Fibroblast of skin of right biceps (primary cell): ENCODE measurements at regions not wholly inside any gene's neighbourhood (a gene's known extent, or its start where the extent isn't known, plus 50 kb on each side); places are given as distances from the start of the nearest gene placed in this dataset.

Source experiments
- DNase-seq: peaks from one replicate; pipeline ENCODE4 v3.0.0-alpha.2; 2013

DNA sequence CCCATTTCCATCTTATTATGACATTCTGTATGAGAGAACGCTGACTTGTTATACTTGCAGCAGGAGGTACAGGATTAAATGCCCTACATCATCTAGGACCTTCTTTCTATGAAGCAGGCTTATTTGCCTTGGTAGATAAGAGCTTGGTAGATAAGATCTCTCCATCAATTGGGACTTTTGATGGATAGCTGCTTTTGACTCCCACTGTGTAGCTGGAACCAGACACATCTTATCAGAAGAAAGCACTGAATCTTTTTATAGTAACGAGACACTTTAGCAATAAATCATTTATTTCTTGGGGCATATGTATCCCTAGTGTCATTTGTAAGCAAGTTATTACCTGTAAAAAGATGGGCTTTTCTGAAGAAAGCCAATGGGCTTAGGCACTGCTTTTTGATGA lies 613.9 kb downstream of the TECRL start:
- no peak for DNase-seq

DNA sequence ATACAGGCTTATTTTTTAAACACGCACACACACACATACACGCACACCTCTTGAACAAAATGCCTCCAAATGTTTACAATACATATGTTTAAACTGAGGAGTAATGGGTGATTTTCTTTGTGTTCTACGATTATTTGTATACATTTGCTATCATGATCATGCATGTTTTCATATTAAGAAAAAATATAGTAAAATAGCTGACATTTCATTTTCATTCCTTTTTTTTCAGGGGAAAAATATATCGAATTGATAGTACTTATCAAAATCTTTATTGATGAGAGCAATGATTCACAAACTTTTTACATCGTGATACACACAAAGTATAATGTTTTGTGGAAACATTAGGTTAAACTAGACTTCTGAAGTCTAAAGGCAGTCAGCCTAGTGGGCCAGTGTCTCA lies 618.9 kb downstream of the TECRL start:
- no peak for DNase-seq

DNA sequence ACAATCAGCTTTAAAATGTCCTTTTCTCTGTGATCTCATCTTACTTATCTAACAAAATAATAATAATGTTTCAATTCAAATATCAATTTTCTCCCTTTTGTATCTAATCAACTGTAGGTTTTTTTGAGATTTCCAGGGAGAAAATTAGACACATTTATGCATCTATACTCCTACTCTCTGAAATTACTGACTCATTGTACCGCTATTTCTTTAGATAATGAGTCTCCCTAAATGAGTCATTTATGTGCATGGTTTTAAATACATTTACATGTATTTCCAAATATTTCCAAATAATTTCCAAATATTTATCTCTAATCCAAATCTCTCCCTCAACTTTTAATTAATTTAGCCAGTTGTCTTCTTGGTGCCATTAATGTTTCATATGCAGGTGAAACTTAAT lies 621.0 kb downstream of the TECRL start:
- DNase-seq = no peak

DNA sequence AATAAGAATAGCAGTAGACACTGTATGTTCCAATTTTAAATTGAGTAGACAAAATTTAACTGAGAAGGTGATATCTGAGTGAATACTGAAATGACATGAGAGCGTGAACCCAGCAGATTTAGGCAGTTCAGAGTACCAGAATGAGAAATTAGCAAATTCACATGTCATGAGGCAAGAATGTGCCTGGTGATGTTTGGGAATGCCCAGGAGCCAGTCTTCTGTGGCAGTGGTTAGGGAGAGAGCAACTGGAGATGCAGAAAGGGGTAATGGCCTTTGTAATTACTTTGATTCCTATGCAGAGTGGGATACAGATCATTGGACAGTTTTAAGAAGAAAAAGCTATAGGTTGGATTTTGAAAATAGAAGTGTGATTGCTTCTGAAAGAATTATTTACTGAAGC lies 621.9 kb downstream of the TECRL start:
- DNase-seq = no peak

DNA sequence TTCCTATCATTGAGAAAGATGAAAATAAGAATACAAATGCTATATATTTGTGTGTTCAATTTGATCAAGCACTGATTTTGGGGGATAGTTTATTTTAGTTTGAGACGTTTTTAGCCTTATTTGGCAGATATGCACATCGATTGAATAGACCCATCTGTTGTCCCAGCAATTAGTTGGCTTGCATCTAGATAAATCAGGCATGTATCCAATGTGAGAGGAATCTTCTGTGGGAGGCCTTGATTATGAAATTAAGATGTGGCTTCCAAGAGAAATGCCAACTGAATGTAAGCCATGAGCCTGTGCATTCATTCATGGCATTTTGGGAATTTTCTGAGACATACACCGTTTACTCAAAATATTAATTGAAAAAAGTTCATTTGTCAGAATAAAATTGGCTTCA lies 623.1 kb downstream of the TECRL start:
- no peak for DNase-seq

DNA sequence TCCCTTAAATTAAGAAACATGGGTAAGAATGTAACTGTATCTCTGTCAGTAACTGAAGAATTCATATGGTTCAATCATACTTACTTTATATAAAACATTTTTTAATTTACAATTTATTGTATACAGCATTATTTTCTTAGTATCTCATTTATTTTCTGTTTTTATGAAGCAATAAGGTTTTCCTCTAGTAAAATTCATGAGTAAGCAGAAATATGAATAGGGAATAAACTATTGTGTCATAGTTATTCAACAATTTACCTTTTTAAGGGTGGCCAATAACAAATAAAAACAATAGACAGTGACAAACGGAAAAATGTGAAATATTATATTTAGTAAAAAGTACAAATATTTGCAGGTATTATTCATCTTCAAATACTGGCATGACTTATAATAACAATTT lies 624.4 kb downstream of the TECRL start:
- no peak for DNase-seq

DNA sequence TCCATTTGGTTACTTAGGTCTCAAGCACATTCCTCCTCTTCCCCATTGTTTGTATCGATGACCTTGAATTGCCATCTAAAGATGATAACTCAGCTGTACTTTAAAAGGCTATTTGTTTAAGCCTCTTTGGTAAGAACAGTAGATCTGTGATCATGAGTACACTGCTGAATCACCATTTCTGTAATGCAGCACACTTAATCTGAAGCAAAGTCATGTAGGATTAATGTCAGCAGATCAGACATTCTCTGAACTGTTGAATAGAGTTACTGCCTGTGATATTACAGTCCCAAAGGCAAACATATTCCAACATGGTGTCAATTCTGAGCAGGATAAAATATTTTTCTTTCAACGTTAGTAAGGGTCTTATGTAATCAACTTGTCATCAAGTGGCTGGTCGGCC lies 631.6 kb downstream of the TECRL start:
- no peak for DNase-seq

DNA sequence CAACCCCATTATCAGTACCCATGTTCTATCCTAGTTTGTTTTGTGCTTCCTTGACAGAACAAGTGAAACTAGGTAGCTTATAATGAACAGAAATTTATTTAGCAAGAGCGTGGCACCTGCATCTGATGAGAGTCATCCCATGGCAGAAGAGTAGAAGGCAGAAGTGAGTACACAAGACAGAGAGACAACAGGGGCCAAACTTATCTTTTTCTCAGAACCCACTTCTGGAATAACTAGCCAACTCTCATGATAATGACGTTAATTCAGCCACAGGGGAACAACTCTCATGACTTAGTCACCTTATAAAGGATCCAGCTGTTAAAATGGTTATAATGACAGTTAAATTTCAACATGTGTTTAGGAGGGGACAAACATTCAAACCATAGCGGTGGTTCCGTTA lies 644.9 kb downstream of the TECRL start:
- DNase-seq = no peak

DNA sequence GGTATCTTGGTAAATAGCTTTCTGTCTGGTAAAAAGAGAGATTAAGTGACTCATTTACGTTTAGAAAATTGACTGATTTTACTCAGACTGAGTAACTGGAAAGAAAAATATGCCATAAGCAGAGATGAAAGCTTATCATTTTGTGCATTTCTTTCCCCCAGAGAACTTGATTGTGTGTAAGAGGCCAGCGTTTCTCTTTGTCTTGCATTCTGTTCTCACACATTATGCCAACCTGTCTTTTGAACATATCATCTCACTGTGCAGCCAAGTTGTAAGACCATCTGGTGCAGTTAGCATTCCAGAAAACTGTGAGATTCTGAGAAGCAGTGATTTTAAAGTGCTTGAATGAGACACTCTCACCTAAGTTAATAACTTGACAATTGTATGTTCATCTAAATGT lies 651.3 kb downstream of the TECRL start:
- no peak for DNase-seq

DNA sequence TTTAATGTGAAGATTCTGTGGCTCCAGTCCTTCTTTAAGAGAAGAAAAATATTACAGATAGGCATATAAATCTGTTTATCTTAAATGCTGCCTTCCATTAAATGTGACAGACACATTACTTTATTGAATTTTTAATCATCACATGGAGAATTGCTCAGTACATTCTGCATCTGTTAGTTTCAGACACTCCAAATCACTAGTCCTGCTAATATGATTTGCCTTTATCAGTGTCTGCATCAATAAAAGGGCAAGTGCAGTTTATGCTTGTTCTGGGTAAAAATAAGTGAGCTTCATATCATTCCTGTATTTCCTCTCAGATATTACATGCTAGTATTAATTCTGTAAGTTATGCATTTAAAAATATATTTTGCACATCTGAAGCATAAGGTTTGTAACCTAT lies 666.4 kb downstream of the TECRL start:
- DNase-seq = no peak

DNA sequence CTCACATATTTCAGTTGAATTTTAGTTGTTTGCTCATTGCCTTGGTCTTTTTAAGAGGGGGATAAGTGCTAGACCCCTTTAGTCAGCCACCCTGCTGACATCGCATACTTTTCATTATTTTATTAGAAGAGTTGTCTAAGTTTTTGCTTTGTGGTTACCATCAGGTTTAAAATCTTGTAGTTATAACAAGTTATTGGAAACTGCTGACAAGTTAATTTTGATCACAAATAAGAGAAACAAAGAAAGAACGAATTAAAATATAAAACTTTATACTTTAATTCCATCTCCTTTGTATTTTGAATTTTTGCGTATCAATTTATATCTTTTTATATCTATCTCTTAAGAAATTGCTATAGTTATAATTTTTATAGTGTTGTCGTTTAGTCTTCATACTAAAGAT lies 679.7 kb downstream of the TECRL start:
- DNase-seq = no peak

DNA sequence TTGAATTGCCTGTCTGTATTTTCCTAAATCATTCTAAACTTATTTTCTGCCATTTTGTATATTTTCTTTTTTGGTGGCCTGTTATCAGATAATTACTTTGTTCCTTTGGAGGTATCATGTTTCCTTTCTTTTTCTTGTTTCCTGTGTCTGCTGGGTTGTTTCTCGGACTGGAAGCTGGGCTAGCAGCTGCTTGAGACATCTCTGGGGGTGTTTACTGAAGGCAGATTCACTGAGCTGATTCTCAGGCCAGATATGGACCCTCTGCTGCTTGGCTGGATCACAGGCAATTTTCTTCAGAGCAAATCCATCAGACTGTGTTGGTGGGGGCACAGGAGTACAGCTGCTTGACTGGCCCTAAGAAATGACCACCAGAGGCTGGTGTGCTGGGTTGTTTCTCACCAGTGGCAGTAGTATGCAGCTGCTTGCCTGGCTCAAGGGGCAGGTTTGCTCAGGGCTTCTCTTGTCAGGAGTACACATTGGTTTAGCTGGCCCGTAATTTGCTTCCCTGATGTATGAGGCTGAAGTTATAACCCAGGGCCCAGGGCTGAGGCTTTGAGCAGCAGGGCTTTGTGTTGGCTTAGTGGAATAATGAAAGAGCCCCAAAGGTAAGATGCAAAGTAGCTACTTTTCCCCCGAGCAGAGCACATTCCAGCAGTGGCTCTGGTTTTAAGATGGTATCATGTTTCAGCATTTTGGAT lies 680.6 kb downstream of the TECRL start:
- no peak for DNase-seq

DNA sequence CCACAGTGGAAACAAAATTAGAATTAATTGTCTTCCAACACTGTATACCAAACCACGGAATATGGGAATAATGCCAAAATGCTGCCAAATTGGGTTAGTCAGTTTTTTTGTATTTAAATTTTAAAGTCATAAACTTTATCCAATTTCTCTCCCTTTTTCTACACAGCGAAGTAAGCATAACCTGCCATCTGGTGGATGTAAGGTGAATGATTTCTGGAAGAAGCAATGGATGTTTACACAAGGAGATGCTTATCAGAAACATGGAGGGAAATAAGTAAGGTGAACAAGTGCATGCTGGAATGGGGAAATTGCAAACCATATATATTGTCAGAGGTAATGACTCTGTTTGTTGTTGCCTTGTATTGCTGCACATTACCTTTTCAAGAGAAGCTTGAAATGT lies 691.9 kb downstream of the TECRL start:
- peak; percentile 0 for DNase-seq

DNA sequence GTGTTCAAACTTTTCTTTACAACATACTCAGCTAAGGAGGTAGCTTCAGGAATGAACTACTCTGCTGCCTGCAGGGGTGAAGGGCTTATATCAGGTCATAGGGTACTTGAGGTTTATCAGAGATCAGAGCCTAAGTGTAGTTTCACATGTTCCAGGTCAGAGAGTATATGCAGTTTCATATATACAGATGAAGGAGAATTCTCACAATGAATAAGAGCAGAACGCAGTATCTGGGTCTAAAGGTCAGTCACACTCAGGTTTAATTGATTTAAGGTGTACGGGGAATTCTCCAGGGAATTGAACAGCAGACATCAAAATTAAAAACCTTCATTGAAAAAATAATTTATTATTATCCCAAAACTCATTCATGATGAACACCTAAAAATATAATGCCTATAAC lies 700.6 kb downstream of the TECRL start:
- no peak for DNase-seq

DNA sequence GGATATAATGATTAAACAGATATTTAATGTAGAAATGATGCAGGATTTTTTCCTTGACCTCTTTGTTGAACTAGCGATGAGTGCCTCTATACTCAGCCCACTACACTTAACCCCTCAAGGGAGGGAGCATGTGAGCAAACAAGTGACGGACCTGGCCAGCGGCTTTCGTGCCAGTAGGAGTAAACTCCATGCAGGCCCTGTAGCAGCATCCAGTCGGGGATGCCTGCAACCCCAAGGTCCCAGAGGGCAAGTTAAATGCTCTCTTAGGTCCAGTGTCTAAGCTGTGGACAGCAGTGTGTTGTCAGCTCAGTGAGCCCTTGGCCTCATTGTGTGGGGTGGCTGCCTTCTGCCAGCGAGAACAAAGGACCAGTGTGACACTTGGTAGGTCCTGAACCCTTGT lies 708.7 kb downstream of the TECRL start:
- no peak for DNase-seq

DNA sequence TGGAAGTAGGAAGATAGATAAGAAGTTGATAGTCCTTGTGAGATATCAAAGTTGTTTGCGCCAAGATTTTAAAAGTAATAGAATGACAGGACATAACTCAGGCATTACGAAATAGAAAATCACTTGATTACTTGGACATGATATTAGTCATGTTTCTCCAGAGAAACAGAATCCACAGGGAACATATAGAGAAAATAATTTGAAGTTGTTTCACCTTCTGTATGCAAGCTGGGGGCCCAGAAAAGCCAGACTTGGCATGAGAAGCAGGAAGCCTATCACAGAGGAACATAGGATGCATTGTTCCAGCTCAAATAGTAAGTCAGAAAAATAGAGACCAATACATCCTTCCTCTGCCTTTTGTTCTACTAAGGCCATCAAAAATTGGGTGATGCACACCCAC lies 715.9 kb downstream of the TECRL start:
- DNase-seq = no peak

DNA sequence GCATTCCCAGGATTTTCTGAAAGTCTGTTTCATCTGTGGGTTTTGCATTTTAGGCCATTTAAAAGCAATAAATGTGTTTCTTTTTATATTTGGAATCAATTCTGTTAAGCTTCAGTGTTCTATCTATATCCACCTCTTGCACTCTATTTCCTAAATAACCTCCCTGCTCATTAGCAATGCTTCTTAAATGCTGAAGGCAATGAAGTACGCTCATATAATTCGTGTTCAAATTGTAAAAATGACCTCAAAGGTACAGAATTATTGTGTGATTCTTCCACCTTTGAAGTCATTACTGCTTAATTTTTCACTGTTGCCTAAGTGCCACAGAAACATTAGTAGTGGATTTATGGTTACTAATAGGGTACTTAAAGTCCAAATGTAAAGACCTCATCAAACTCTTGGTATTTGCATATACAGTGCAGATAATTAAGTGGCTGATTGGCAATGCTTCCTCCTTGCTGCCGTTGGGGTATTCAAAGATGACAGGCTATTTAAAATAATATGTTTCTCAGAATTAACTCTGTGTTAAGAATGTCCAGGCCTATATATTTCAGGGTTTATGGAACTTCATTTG lies 730.8 kb downstream of the TECRL start:
- DNase-seq = no peak

DNA sequence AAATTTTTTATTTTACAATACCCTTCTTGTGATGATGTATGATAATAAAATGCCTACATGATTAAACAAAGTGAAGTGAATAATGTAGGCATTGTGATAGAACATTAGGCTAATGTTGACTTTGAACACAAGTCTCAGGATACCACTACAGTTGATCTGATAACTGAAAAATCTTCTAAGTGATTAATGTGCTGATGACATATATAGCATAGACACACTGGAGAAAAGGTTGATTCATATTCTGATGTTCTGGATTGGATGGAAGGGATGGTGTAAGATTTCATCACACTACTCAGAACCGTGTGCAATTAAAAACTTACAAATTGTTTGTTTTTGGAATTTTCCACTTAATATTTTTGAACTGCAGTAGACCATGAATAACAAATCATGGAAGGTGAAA lies 738.5 kb downstream of the TECRL start:
- no peak for DNase-seq

DNA sequence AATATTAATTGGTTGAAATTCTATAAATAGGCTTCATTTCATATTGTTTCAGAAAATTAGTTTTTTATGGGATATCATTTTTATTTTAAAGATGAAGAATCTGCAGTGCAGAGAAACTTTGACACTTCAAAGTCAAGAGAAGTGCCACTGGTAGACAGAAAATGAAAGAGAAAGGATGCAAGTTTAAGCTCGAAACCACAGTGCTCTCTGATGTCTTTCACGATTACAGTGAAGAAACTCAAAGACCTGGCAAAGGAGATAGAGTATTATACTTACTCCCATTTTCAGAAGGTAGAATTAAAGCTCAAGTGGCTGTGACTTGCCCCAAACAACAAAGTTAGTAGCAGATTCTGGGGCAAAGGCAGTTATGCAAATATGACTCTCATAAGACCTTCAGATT lies 745.4 kb downstream of the TECRL start:
- DNase-seq = no peak

DNA sequence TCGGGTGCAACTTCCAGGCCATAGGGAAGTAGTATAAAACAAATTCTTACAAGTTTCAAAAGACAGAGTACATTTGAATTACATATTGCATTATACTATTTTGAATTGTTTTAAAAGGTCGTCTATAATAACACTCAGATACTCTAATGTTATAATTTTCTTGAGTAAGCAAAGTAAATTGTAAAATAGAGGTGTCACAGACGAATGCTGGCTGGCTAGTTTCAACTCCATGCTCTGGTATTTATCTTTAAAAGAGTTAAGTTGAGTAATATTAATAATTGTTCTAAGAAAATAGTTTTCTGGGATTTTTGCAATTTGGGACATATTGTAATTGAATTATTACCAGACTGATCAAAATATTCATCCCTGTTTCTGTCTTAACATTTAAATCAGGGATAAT lies 764.9 kb downstream of the TECRL start:
- DNase-seq = no peak

DNA sequence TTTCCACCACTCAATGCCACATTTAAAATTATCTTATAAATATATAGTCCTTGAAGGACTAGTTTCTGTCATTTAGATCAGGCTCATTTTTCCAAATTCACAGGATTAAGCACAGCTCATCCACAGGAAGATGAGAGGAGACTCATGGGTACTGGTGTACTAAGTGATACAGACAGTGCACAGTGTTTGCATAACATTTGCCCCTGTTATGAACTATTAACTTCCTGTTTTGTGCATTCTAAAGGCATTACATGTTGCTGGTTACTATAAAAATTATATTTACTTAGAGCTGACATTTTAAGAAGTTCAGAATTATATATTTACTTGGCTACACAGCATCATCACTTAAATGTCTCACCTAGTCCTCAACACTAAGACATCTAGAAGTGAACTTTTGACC lies 772.0 kb downstream of the TECRL start:
- DNase-seq = no peak

DNA sequence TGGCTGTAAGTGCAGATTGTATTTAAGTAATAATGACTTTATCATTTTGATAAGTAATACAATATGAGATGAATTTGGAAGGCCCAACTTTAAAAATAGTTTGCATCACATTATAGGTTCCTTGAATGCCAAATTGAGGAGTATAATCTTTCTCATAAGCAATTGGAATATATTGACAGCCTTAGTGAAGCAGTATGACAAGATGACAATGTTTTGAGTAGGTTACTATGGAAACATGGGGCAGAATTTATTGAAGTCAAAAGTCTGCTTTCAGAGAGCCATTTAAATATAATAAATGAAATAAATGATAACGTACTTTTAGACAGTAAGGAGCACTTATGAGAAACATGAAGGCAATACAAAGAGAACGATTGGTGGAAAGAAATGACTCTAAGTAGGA lies 776.4 kb downstream of the TECRL start:
- no peak for DNase-seq

DNA sequence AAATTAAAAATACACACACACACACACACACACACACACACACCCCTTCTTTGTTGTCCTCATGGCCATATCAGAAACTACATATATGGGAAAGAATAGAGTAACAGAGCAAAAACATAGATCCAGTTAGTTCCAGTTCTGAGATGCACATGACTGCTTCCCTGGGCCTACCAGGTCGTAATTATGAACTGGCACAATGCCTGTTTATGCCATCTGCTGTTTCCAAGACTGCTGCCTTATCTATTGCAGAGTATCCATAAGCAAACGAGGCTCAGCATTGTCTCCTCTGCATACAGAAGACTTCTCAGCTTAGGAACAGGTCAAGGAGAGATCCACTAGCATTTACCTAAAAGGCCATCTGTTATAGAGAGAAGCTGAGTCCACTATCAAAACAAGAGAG lies 789.0 kb downstream of the TECRL start:
- DNase-seq = no peak

DNA sequence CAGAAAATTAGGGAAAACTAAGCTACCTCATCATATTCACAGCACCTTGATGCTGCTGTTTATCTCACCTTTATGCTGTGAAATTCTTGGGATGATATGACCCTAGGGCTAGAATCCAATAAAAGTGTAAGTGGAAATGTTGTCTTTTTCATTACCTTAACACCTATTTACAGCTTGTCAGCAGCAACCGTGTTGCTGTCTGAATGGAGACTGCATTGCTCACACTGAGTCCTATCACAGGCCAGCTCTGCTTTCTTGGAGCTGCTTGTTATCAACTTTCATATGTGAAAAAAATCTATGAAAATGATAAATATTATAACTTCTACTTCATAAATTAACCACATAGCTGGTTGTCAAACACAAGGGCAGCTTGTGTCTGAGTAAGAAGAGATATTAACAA lies 789.5 kb downstream of the TECRL start:
- no peak for DNase-seq
